ENCODE measurements at regions not wholly inside any gene's neighbourhood (a gene's known extent, or its start where the extent isn't known, plus 50 kb on each side); places are given as distances from the start of the nearest gene placed in this dataset.

- Histone ChIP-seq H3K27me3 (no peaks in the 10 kb centered on the region), H3K4me1 (no peaks in the 10 kb centered on the region), H3K9me3 (ENCODE audit: low read depth) (no peaks in the 10 kb centered on the region), H3K36me3 (no peaks in the 10 kb centered on the region), H4K20me1 (ENCODE audit: low read depth) (no peaks in the 10 kb centered on the region), H3K4me2 (no peak overlapping the region), H2AFZ (replicated peaks) (no peak overlapping the region), H3K4me3 (no peak overlapping the region), H3K79me2 (ENCODE audit: low read depth) (no peaks in the 10 kb centered on the region), H3K9ac (no peak overlapping the region), H3F3A (ENCODE audit: low read depth) (no peaks in the 10 kb centered on the region), H3K27ac (no peak overlapping the region)
- no peak overlapping the region for H3K4me3 Mint-ChIP-seq
- no peak overlapping the region for H3K27ac Mint-ChIP-seq
- no peaks in the 10 kb centered on the region for H3K27me3 Mint-ChIP-seq (ENCODE audit: insufficient read depth, low read depth)
- TF ChIP-seq EZH2phosphoT487 (IDR thresholded peaks at IDR 0.05) (no peak), CTCF (IDR thresholded peaks at IDR 0.05) (no peak), EZH2 (IDR thresholded peaks at IDR 0.05) (no peak)
- no peaks in the 10 kb centered on the region for H3K36me3 Mint-ChIP-seq
- peaks cover 8% of the 10 kb centered on the region for H3K9me3 Mint-ChIP-seq
- no peak for DNase-seq (ENCODE audit: low spot score)
- H3K4me1 Mint-ChIP-seq: peaks cover 13% of the 10 kb centered on the region
These were observed 2212.2 kb upstream of the ACO1 start for GRCh38 chr9:30172206-30172605.

- no peaks in the 10 kb centered on the region for H3K9me3 Mint-ChIP-seq
- no peak overlapping the region for H3K4me3 Mint-ChIP-seq
- Histone ChIP-seq H3K4me2 (no peak overlapping the region), H4K20me1 (ENCODE audit: low read depth) (no peaks in the 10 kb centered on the region), H3K79me2 (ENCODE audit: low read depth) (no peaks in the 10 kb centered on the region), H3K4me1 (peaks cover 14% of the 10 kb centered on the region), H3K27me3 (no peaks in the 10 kb centered on the region), H3F3A (ENCODE audit: low read depth) (no peaks in the 10 kb centered on the region), H3K36me3 (no peaks in the 10 kb centered on the region), H3K4me3 (no peak overlapping the region), H3K27ac (no peak overlapping the region), H2AFZ (replicated peaks) (peak overlapping the region; percentile 95), H3K9me3 (ENCODE audit: low read depth) (no peaks in the 10 kb centered on the region), H3K9ac (no peak overlapping the region)
- TF ChIP-seq EZH2phosphoT487 (IDR thresholded peaks at IDR 0.05) (no peak), CTCF (IDR thresholded peaks at IDR 0.05) (no peak), EZH2 (IDR thresholded peaks at IDR 0.05) (no peak)
- H3K27me3 Mint-ChIP-seq (ENCODE audit: insufficient read depth, low read depth): no peaks in the 10 kb centered on the region
- no peaks in the 10 kb centered on the region for H3K36me3 Mint-ChIP-seq
- no peak for DNase-seq (ENCODE audit: low spot score)
- H3K4me1 Mint-ChIP-seq: peaks cover 24% of the 10 kb centered on the region
- no peak overlapping the region for H3K27ac Mint-ChIP-seq
These were observed 2205.8 kb upstream of the ACO1 start for GRCh38 chr9:30178610-30179009.

GRCh38 chr9:30193421-30193820, 2191.0 kb upstream of the ACO1 start:
- no peaks in the 10 kb centered on the region for H3K27me3 Mint-ChIP-seq (ENCODE audit: insufficient read depth, low read depth)
- peaks cover 14% of the 10 kb centered on the region for H3K9me3 Mint-ChIP-seq
- TF ChIP-seq EZH2phosphoT487 (IDR thresholded peaks at IDR 0.05) (no peak), CTCF (IDR thresholded peaks at IDR 0.05) (no peak), EZH2 (IDR thresholded peaks at IDR 0.05) (no peak)

More at GRCh38 chr9:30193421-30193820, 2191.0 kb upstream of the ACO1 start:
- Mint-ChIP-seq H3K4me3 (no peak overlapping the region), H3K27ac (no peak overlapping the region), H3K4me1 (no peaks in the 10 kb centered on the region), H3K36me3 (no peaks in the 10 kb centered on the region)
- no peak for DNase-seq (ENCODE audit: low spot score)
- Histone ChIP-seq H3F3A (ENCODE audit: low read depth) (no peaks in the 10 kb centered on the region), H3K4me1 (no peaks in the 10 kb centered on the region), H2AFZ (replicated peaks) (no peak overlapping the region), H3K9me3 (ENCODE audit: low read depth) (no peaks in the 10 kb centered on the region), H3K27ac (no peak overlapping the region), H3K27me3 (no peaks in the 10 kb centered on the region), H4K20me1 (ENCODE audit: low read depth) (no peaks in the 10 kb centered on the region), H3K36me3 (no peaks in the 10 kb centered on the region), H3K79me2 (ENCODE audit: low read depth) (no peaks in the 10 kb centered on the region), H3K4me3 (no peak overlapping the region), H3K4me2 (no peak overlapping the region), H3K9ac (no peak overlapping the region)

All from neural progenitor cell (in vitro differentiated cells).